Stomach (tissue), 4 donors: ENCODE measurements at regions not wholly inside any gene's neighbourhood (a gene's known extent, or its start where the extent isn't known, plus 50 kb on each side); places are given as distances from the start of the nearest gene placed in this dataset.

Experiments
- EP300 ChIP-seq: sonication (generic); formaldehyde crosslinking; IDR thresholded peaks from one replicate; pipeline ENCODE4 v1.6.1; 2017; ENCODE audit warnings: antibody characterized with exemption
- POLR2A ChIP-seq, 4 donors: fragments of 450-650 bp; IDR thresholded peaks; one replicate each; pipeline ENCODE4 v1.6.1; 2016; ENCODE audit warnings: antibody characterized with exemption in 4 of 4, control low read depth in 2 of 4, mild to moderate bottlenecking in 1 of 4, moderate library complexity in 1 of 4
- POLR2AphosphoS5 ChIP-seq, 3 donors: sonication (generic); formaldehyde crosslinking; IDR thresholded peaks; one replicate each; pipeline ENCODE4 v1.6.1; 2016; ENCODE audit warnings: antibody characterized with exemption in 3 of 3
- TF ChIP-seq, protein P1 (sequence below), 7 experiments: fragments of 450-650 bp in 4 of 7; fragments of 200-600 bp in 3 of 7; sonication (generic) in 3 of 7; IDR thresholded peaks; one replicate each; pipeline ENCODE4 v1.5.1; 2016 to 2019; ENCODE audit warnings: antibody characterized with exemption in 7 of 7, control low read depth in 2 of 7, mild to moderate bottlenecking in 1 of 7

DNA sequence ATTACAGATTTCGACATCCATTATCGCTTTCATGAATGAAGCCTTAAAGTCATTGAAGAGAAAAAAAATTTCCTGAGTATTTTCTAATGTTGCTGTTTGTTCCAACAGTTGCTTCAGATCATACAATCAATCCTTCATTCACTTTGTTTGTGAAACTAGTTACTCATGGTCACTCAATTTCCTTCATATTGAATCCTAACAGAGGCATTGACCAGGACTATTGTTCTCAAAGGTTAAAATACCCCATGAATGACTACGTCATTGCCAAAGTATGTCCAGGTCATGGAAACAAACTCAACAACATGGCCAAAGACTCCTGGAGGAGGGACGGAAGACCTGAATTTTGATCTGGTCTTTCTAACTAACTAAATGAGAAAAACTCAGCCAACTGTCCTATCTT is 54.0 kb upstream of the ABCB5 start:
- TF ChIP-seq, protein P1, sequence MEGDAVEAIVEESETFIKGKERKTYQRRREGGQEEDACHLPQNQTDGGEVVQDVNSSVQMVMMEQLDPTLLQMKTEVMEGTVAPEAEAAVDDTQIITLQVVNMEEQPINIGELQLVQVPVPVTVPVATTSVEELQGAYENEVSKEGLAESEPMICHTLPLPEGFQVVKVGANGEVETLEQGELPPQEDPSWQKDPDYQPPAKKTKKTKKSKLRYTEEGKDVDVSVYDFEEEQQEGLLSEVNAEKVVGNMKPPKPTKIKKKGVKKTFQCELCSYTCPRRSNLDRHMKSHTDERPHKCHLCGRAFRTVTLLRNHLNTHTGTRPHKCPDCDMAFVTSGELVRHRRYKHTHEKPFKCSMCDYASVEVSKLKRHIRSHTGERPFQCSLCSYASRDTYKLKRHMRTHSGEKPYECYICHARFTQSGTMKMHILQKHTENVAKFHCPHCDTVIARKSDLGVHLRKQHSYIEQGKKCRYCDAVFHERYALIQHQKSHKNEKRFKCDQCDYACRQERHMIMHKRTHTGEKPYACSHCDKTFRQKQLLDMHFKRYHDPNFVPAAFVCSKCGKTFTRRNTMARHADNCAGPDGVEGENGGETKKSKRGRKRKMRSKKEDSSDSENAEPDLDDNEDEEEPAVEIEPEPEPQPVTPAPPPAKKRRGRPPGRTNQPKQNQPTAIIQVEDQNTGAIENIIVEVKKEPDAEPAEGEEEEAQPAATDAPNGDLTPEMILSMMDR (IDR thresholded peaks at IDR 0.05): no peak
- TF ChIP-seq POLR2A (IDR thresholded peaks at IDR 0.05) (no peak), POLR2AphosphoS5 (IDR thresholded peaks at IDR 0.05) (no peak), EP300 (no peak)
